ENCODE measurements at regions not wholly inside any gene's neighbourhood (a gene's known extent, or its start where the extent isn't known, plus 50 kb on each side); places are given as distances from the start of the nearest gene placed in this dataset.
"Not testable (repeated sequence)": the region's sequence is repeated elsewhere in the genome, so short reads cannot be mapped to it uniquely, and the experiment has no call there.

- peaks cover 0 to 5% (median 1%) of the 10 kb centered on the region in 7 donors for H3K9me3 Mint-ChIP-seq
- Histone ChIP-seq H3K27me3 (ENCODE audit: control insufficient read depth, insufficient read depth, low read length) (no peaks in the 10 kb centered on the region), H3K36me3 (ENCODE audit: control insufficient read depth, insufficient read depth, low read length) (no peaks in the 10 kb centered on the region), H3K9me3 (ENCODE audit: control insufficient read depth in 2 of 2, low read length in 2 of 2) (no peaks in the 10 kb centered on the region), H3K4me1 (ENCODE audit: control insufficient read depth, insufficient read depth, low read length, poor library complexity, severe bottlenecking) (no peaks in the 10 kb centered on the region), H3K27ac (ENCODE audit: insufficient read depth, low read length, poor library complexity, severe bottlenecking) (no peak overlapping the region), H3K4me3 (ENCODE audit: low read depth, low read length) (no peak overlapping the region)
- H3K4me1 Mint-ChIP-seq: no peaks in the 10 kb centered on the region
- no peak overlapping the region for H3K4me3 Mint-ChIP-seq
- ATAC-seq (ENCODE audit: low read depth in 2 of 2) (no peak), DNase-seq (no peak)
- H3K27me3 Mint-ChIP-seq: peaks cover 4% of the 10 kb centered on the region
- H3K27ac Mint-ChIP-seq: peak overlapping the region in 1 of 3 donors; percentile 11
- no peaks in the 10 kb centered on the region for H3K36me3 Mint-ChIP-seq
These were observed 62.5 kb upstream of the SH3RF1 start for GRCh38 chr4:169333265-169333664.

GRCh38 chr4:169332583-169332982, 61.8 kb upstream of the SH3RF1 start:
- Mint-ChIP-seq H3K4me1 (no peaks in the 10 kb centered on the region), H3K9me3 (peaks cover 0 to 2% (median under 1%) of the 10 kb centered on the region in 7 donors), H3K36me3 (no peaks in the 10 kb centered on the region), H3K4me3 (no peak overlapping the region), H3K27me3 (peaks cover 4% of the 10 kb centered on the region), H3K27ac (no peak overlapping the region)
- Histone ChIP-seq H3K4me1 (ENCODE audit: control insufficient read depth, insufficient read depth, low read length, poor library complexity, severe bottlenecking) (no peaks in the 10 kb centered on the region), H3K27ac (ENCODE audit: insufficient read depth, low read length, poor library complexity, severe bottlenecking) (no peak overlapping the region), H3K9me3 (ENCODE audit: control insufficient read depth in 2 of 2, low read length in 2 of 2) (no peaks in the 10 kb centered on the region), H3K36me3 (ENCODE audit: control insufficient read depth, insufficient read depth, low read length) (no peaks in the 10 kb centered on the region), H3K4me3 (ENCODE audit: low read depth, low read length) (no peak overlapping the region), H3K27me3 (ENCODE audit: control insufficient read depth, insufficient read depth, low read length) (no peaks in the 10 kb centered on the region)
- DNase-seq (no peak), ATAC-seq (ENCODE audit: low read depth in 2 of 2) (no peak)

- DNase-seq (no peak), ATAC-seq (ENCODE audit: low read depth in 2 of 2) (no peak)
- H3K4me1 ChIP-seq (ENCODE audit: control insufficient read depth, insufficient read depth, low read length, poor library complexity, severe bottlenecking): no peaks in the 10 kb centered on the region
- H3K36me3 ChIP-seq (ENCODE audit: control insufficient read depth, insufficient read depth, low read length): no peaks in the 10 kb centered on the region
- Mint-ChIP-seq H3K36me3 (no peaks in the 10 kb centered on the region), H3K27me3 (peaks cover 4% of the 10 kb centered on the region), H3K9me3 (peaks cover 0 to 2% (median 0%) of the 10 kb centered on the region in 7 donors), H3K27ac (peak overlapping the region in 1 of 3 donors; percentile 1), H3K4me3 (no peak overlapping the region), H3K4me1 (no peaks in the 10 kb centered on the region)
- no peak overlapping the region for H3K27ac ChIP-seq (ENCODE audit: insufficient read depth, low read length, poor library complexity, severe bottlenecking)
- H3K27me3 ChIP-seq (ENCODE audit: control insufficient read depth, insufficient read depth, low read length): no peaks in the 10 kb centered on the region
- no peak overlapping the region for H3K4me3 ChIP-seq (ENCODE audit: low read depth, low read length)
- H3K9me3 ChIP-seq (ENCODE audit: control insufficient read depth in 2 of 2, low read length in 2 of 2): no peaks in the 10 kb centered on the region
These were observed 60.1 kb upstream of the SH3RF1 start for GRCh38 chr4:169330811-169331210.

- Histone ChIP-seq H3K27ac (ENCODE audit: insufficient read depth, low read length, poor library complexity, severe bottlenecking) (no peak overlapping the region), H3K27me3 (ENCODE audit: control insufficient read depth, insufficient read depth, low read length) (no peaks in the 10 kb centered on the region), H3K4me1 (ENCODE audit: control insufficient read depth, insufficient read depth, low read length, poor library complexity, severe bottlenecking) (no peaks in the 10 kb centered on the region), H3K9me3 (ENCODE audit: control insufficient read depth in 2 of 2, low read length in 2 of 2) (no peaks in the 10 kb centered on the region), H3K36me3 (ENCODE audit: control insufficient read depth, insufficient read depth, low read length) (no peaks in the 10 kb centered on the region), H3K4me3 (ENCODE audit: low read depth, low read length) (no peak overlapping the region)
- Mint-ChIP-seq H3K27me3 (peaks cover 4% of the 10 kb centered on the region), H3K4me3 (no peak overlapping the region), H3K4me1 (no peaks in the 10 kb centered on the region), H3K9me3 (peaks cover 0 to 5% (median 1%) of the 10 kb centered on the region in 7 donors), H3K36me3 (no peaks in the 10 kb centered on the region), H3K27ac (no peak overlapping the region)
- ATAC-seq (ENCODE audit: low read depth in 2 of 2): no peak
- DNase-seq: no peak
These were observed 59.3 kb upstream of the SH3RF1 start for GRCh38 chr4:169330095-169330494.

- DNase-seq (no peak), ATAC-seq (ENCODE audit: low read depth in 2 of 2) (no peak)
- Histone ChIP-seq H3K9me3 (ENCODE audit: control insufficient read depth in 2 of 2, low read length in 2 of 2) (no peaks in the 10 kb centered on the region), H3K27me3 (ENCODE audit: control insufficient read depth, insufficient read depth, low read length) (no peaks in the 10 kb centered on the region), H3K36me3 (ENCODE audit: control insufficient read depth, insufficient read depth, low read length) (no peaks in the 10 kb centered on the region), H3K4me3 (ENCODE audit: low read depth, low read length) (no peak overlapping the region), H3K27ac (ENCODE audit: insufficient read depth, low read length, poor library complexity, severe bottlenecking) (no peak overlapping the region), H3K4me1 (ENCODE audit: control insufficient read depth, insufficient read depth, low read length, poor library complexity, severe bottlenecking) (no peaks in the 10 kb centered on the region)
- no peak overlapping the region for H3K4me3 Mint-ChIP-seq
- H3K27me3 Mint-ChIP-seq: no peaks in the 10 kb centered on the region
- H3K4me1 Mint-ChIP-seq: no peaks in the 10 kb centered on the region
- H3K36me3 Mint-ChIP-seq: no peaks in the 10 kb centered on the region
- H3K9me3 Mint-ChIP-seq: peaks cover 0 to 7% (median 4%) of the 10 kb centered on the region in 7 donors
- H3K27ac Mint-ChIP-seq: no peak overlapping the region
These were observed 57.2 kb upstream of the SH3RF1 start for GRCh38 chr4:169327951-169328350.

GRCh38 chr4:169323925-169324324, 53.2 kb upstream of the SH3RF1 start:
- H3K4me1 ChIP-seq (ENCODE audit: control insufficient read depth, insufficient read depth, low read length, poor library complexity, severe bottlenecking); H3K27me3 ChIP-seq (ENCODE audit: control insufficient read depth, insufficient read depth, low read length); H3K27ac ChIP-seq (ENCODE audit: insufficient read depth, low read length, poor library complexity, severe bottlenecking); H3K27me3 Mint-ChIP-seq; H3K4me3 Mint-ChIP-seq; H3K27ac Mint-ChIP-seq; H3K9me3 ChIP-seq (ENCODE audit: control insufficient read depth in 2 of 2, low read length in 2 of 2); ATAC-seq (ENCODE audit: low read depth in 2 of 2); DNase-seq; H3K36me3 Mint-ChIP-seq; H3K36me3 ChIP-seq (ENCODE audit: control insufficient read depth, insufficient read depth, low read length); H3K4me3 ChIP-seq (ENCODE audit: low read depth, low read length); H3K9me3 Mint-ChIP-seq; H3K4me1 Mint-ChIP-seq: not testable (repeated sequence)

- not testable (repeated sequence) for H3K9me3 Mint-ChIP-seq; H3K27ac ChIP-seq (ENCODE audit: insufficient read depth, low read length, poor library complexity, severe bottlenecking); H3K4me3 Mint-ChIP-seq; H3K9me3 ChIP-seq (ENCODE audit: control insufficient read depth in 2 of 2, low read length in 2 of 2); ATAC-seq (ENCODE audit: low read depth in 2 of 2); H3K27me3 Mint-ChIP-seq; DNase-seq; H3K4me1 ChIP-seq (ENCODE audit: control insufficient read depth, insufficient read depth, low read length, poor library complexity, severe bottlenecking); H3K27me3 ChIP-seq (ENCODE audit: control insufficient read depth, insufficient read depth, low read length); H3K27ac Mint-ChIP-seq; H3K4me1 Mint-ChIP-seq; H3K36me3 Mint-ChIP-seq; H3K4me3 ChIP-seq (ENCODE audit: low read depth, low read length); H3K36me3 ChIP-seq (ENCODE audit: control insufficient read depth, insufficient read depth, low read length)
These were observed 52.1 kb upstream of the SH3RF1 start for GRCh38 chr4:169322833-169323232.
